ELR (cell line): ENCODE measurements at regions not wholly inside any gene's neighbourhood (a gene's known extent, or its start where the extent isn't known, plus 50 kb on each side); places are given as distances from the start of the nearest gene placed in this dataset.
"Not testable (repeated sequence)": the region's sequence is repeated elsewhere in the genome, so short reads cannot be mapped to it uniquely, and the experiment has no call there.

Experiments
- DNase-seq: peaks from one replicate; pipeline ENCODE4 v3.0.0-alpha.2; 2015; ENCODE audit warnings: low read depth

GRCh38 chr6:81562169-81562568 lies 190.3 kb downstream of the TENT5A start:
- DNase-seq = peak; percentile 71

- no peak for DNase-seq
Observed at GRCh38 chr6:81561731-81562130, 190.8 kb downstream of the TENT5A start.

- DNase-seq = no peak
Observed at GRCh38 chr6:81561071-81561564, 191.4 kb downstream of the TENT5A start.

DNA sequence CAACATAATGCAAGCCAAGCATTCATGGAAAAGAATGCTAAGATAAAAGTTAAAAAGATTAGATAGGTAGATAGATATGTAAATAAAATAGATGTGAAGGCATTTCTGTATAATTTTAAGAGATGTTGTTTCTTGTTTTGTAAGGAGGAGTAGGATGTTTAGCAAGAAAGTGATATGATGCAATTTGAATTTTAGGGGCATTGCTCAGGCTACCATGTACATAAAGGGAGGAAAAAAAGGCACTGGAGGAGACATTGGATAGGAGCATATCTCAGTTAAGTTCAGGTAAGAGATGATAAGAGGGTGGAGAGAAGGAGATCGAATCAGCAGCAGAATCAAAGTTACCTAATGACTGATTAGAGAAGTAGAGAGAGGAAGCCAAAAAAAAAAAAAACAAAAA lies 194.7 kb downstream of the TENT5A start:
- DNase-seq = no peak

GRCh38 chr6:81556551-81556950 lies 195.9 kb downstream of the TENT5A start:
- DNase-seq = no peak

DNA sequence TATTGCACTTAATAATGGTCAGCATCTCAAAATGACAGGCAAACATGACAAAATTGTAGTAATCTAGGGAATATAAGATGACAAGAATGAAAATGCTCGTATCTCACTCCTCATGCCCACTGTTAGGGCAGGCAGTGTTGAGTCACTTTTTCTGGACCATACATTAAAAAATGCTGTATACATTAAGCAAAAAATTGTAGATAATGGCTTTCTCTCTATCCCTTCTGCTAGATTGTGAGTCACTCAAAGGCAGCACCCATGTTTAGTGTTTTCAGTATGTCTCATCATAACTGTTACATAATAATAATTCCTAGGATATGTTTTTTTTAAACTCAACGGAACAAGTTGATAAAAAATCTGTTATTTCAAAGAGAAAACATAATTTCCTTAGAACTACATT lies 199.3 kb downstream of the TENT5A start:
- peak; percentile 61 for DNase-seq

DNA sequence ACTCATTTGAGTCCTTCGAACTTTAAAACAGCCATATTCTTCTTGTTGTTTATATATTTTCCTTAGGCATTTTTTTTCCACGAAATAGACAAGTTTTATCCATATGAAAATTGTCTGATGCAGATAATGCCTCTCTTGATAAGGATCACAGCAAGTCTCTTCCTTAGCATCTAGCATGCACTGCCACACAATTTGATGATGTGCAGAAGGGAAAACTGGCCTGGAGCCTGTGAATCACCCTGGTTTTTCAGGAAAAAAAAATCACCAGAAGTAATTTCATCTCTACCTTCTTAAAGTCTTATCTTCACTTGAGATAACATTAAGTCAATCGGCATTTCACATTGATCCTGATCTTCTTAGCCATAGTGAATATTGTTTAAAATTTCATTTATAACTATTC lies 199.8 kb downstream of the TENT5A start:
- DNase-seq = no peak

DNA sequence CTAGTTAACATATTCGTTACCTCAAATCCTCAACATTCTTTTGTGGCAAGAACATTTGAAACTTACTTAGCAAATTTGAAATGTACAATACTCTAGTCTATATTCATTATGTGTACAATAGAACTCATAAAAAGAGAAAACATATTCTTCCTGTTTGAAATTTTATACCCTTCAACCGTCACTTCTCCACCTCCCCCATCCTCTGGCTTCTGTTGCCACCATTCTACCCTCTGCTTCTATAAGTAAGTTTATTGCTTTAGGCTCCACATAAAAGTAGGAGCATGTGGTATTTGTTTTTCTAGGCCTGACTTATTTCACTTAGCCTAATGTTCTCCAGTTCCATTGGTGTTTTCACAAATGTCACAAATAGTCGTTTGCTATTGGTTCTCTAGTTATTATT lies 205.3 kb downstream of the TENT5A start:
- no peak for DNase-seq

DNA sequence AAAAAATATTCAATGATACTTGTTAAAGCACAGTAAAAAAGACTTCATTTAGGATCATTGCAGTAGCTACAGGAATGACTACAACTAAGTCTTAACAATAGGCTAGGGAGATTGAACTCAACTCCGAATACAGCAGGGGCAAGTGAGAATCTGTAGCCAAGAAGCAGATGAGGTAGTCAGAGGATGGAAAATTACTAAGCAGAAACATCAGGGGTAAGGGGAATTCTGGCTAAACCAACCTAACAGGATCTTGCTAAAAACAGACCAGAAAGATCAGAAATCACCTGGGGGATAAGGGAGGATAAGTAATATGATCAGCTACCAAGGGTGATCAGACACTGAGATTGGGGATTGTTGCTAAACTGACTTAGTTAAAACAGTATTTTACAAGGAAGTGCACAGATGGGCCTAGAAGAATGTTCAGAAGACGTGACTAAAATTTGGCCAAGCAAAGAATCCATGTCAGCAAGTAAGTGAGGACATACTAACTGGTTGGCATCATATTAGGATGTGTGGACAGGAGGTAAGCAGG lies 217.5 kb downstream of the TENT5A start:
- DNase-seq = no peak

DNA sequence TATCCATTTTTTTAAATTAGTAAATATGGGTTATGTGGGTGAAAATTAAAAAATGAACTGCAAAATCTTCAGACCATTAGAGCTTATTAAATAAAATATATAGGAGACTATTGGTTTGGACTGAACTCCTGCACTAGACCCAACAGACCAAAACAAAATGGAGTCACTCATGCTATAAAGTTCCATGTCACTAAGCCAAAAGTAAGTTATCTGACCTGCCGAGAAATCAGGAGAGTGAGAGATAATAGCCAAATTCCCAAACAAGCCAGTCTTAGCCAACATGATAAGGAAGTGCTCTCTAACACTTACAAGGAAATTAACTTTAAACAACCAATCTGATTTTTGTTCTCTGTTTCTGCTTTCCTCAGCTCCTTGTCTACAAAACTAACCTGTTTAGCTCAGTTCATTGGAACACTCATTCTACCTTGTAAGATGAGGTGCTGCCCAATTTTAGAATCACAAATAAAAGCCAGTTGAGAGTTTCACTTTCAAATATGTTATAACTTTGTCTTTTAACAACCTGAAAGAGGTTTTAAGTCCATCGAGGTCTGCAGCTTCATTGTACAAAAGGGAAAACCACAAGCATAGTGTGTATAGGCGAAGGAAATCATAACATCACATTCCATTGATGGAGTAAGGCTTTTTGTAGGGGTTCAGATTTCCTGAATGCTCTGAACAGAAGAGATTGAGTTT lies 220.5 kb downstream of the TENT5A start:
- DNase-seq = no peak

GRCh38 chr6:81517455-81517854 lies 235.0 kb downstream of the TENT5A start:
- no peak for DNase-seq

- DNase-seq = no peak
Observed at GRCh38 chr6:81515562-81516453, 236.7 kb downstream of the TENT5A start.

DNA sequence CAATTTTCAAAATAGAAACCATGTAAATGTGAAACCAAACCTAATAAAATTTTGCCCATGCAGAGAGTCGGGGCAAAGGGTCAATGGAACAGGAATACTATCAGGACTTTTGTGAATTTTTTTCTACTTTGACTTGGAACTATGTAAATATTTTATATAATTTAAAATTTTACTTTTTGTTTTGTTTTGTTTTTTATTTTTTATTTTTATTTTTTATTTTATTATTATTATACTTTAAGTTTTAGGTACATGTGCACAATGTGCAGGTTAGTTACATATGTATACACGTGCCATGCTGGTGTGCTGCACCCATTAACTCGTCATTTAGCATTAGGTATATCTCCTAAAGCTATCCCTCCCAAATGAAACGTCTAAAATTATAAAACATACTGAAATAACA lies 238.3 kb downstream of the TENT5A start:
- not testable (repeated sequence) for DNase-seq

DNA sequence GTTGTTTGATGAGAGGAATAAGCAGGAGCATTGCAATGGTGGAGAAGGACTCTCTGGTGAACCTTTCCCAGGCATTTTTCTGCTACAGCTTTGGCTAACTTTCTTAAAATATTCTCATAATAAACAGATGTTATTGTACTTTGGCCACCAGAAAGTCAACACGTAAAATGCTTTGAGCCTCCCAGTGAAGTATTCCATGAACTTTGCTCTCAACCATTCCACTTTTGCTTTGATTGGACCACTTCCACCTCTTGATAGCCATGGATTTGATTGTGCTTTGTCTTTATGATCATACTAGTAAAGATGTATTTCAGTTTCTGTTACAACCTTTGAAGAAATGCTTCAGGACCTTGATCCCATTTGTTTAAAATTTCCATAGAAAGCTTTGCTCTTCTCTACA lies 241.1 kb downstream of the TENT5A start:
- no peak for DNase-seq

DNA sequence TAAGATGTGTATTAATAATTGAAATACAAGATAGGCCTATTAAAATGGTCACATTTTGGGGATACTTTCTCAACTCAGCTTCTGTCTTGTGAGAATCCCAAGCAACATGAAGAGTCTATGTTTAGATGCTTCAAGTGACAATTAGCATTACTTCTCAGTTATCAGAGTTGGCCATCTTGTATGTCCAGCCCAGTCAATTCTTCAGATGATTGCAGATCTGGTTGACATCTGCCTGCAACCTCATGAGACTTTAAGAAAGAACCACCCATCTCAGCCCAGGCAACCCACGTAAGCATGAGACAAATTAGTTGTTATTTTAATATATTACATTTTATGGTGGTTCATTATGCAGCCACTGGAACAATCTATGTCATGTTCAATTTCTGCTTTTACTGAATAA lies 256.5 kb downstream of the TENT5A start:
- no peak for DNase-seq

GRCh38 chr6:81491454-81492101 lies 260.9 kb downstream of the TENT5A start:
- DNase-seq = no peak

DNA sequence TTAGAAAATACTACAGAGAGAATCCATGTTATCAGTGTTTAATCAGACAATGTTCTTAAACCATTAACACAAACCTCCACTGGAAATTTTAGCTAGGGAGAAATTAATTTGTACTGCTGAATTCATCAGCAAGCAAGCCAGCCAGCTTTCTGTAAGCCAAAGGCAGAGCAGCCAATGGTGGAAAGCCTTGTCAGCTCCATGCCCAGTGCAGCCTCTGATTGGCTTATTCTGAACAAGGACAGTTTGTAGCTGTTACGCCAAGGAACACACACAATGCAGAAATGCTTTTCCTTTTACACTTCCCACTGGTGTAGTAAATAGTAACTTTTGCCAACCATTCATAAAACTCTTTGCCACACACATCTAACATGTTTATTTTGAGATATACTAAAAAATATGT lies 265.0 kb downstream of the TENT5A start:
- peak; percentile 4 for DNase-seq

DNA sequence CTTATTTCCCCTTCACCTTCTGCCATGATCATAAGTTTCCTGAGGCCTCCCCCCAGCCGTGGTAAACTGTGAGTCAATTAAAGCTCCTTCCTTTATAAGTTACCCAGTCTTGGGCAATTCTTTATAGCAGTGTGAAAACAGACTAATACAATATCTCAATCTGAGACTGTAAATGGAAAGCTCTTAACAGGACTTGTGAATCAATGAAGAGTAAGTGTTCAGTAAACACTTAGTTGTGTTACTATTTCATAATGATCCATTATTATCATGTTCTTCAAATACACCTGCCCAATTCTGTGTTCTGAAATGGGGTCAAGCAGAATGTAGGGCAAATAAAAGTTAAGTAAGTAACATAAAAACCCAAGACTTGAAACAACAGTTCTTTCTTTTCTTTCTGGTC lies 266.2 kb downstream of the TENT5A start:
- no peak for DNase-seq

DNA sequence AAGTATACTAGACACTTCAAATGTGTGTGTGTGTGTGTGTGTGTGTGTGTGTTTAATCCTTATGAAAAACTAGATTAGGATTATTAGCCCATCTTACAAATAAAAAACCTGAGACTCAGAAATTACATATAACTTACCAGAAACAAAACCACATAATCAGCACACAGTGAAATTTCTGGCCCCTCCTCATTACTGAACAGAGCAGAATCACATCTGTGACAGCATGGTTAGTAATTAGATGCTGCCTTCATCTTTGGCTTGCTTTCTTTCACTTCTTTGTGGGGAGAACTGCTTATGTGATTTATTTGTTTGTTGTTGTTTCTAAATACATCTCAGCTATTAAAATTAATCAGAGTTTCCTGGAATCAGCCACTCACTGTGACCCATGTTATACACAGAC lies 267.1 kb downstream of the TENT5A start:
- no peak for DNase-seq

DNA sequence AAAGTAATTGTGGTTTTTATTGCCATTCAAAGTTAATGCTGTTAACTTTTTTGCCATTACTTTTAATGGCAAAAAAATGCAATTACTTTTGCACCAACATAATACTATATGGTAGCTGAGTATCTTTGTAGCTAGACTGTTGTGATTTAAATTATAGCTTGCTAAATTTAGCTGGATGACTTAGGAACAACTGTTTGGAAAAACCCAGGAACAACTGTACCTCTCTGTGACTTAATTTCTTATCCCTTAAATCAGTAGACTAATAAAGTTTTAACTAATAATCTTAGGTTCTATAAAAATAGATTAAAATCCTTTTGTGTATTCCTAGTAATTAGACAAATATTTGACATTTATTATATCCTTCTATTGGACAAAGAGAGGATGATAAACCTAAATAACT lies 268.2 kb downstream of the TENT5A start:
- no peak for DNase-seq

- DNase-seq = no peak
Observed at GRCh38 chr6:81480139-81480538, 272.3 kb downstream of the TENT5A start.

DNA sequence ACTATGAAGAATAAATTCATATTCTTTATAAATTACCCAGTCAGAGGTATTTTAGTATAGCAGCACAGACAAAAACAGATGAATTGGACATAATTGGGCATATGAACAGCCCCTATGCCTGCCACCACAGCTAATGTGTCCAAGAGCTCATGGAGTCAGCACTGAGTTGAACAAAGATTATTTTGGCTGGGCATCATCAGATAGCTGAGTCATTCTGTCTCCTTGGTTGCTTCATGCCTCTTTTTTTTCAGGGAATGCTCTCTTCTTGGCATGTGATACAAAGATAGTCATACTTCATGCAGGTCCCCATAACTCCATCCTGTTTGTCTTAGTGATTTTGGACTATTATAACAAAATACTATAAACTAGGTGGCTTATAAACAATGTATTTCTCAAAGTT lies 275.6 kb downstream of the TENT5A start:
- no peak for DNase-seq

DNA sequence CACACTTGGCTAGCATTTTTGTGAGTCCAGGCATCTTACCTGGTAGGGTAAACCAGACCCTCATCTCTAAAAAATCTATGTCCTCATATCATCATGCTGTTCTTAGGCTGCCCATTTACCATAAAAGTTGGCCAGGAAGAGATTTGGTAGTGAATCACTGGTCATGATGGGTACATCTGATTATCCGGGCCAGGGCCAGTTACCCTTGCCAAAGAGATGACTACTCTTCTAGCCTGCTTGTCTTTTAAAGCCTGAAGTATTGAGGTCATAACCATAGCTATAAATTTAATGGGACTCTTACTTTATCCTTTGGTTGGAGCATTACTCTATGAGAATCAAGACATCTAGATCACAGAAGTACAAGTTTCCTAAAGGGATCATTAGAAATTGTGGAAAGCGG lies 276.8 kb downstream of the TENT5A start:
- no peak for DNase-seq
